IMR-90 (cell line): ENCODE measurements at regions not wholly inside any gene's neighbourhood (a gene's known extent, or its start where the extent isn't known, plus 50 kb on each side); places are given as distances from the start of the nearest gene placed in this dataset.

ENCODE experiments used
- ATAC-seq: fragments of 200-7000 bp; cut with Tn5 transposase; 2 replicates; pipeline ENCODE4 v1.9.1; 2020; ENCODE audit warnings: low read depth, mild to moderate bottlenecking, moderate library complexity
- BruUV-seq: library from RNA; stranded (reverse); fragments of 400-500 nt; replicated peaks from 2 replicates; lab custom pipeline; 2021; lab: Mats Ljungman, UMichigan
- CTCF ChIA-PET: fragments of 300-600 bp; formaldehyde crosslinking; extraction: SDS; loops from one replicate; lab custom pipeline; 2021; ENCODE audit warnings: antibody characterized with exemption; lab: Yijun Ruan, JAX
- POLR2A ChIA-PET: fragments of 300-600 bp; sonication (Branson Sonifier 250); formaldehyde crosslinking; loops from one replicate; lab custom pipeline; 2022; ENCODE audit warnings: antibody characterized with exemption; ENCODE audit not compliant: unreplicated experiment; lab: Charles Lee
- DNase-seq: peaks from one replicate; pipeline ENCODE4 v3.0.0; 2013
- H2AFZ ChIP-seq: replicated peaks from 2 replicates; pipeline ENCODE3; 2013; ENCODE audit warnings: low read length, mild to moderate bottlenecking; ENCODE audit not compliant: poor library complexity
- H2AK5ac ChIP-seq: 2 replicates; pipeline ENCODE4 v1.6.1; 2013; ENCODE audit warnings: low read depth, low read length, inconsistent platforms
- H2AK9ac ChIP-seq: replicated peaks from 2 replicates; pipeline ENCODE3; 2013; ENCODE audit warnings: mild to moderate bottlenecking, low read depth, low read length, moderate library complexity; ENCODE audit not compliant: poor library complexity
- H2BK120ac ChIP-seq: 2 replicates; pipeline ENCODE4 v1.6.1; 2013; ENCODE audit warnings: low read depth, low read length, inconsistent platforms
- H2BK15ac ChIP-seq: 3 replicates; pipeline ENCODE4 v1.6.1; 2013; ENCODE audit warnings: low read depth, low read length, inconsistent platforms
- H2BK20ac ChIP-seq: 2 replicates; pipeline ENCODE4 v1.6.1; 2013; ENCODE audit warnings: low read depth, mild to moderate bottlenecking, inconsistent platforms, low read length, moderate library complexity
- H2BK5ac ChIP-seq: 2 replicates; pipeline ENCODE4 v1.6.1; 2013; ENCODE audit warnings: mild to moderate bottlenecking, low read depth, low read length, inconsistent platforms; ENCODE audit not compliant: poor library complexity, severe bottlenecking
- H3K14ac ChIP-seq: replicated peaks from 2 replicates; pipeline ENCODE4 v1.6.1; 2013; ENCODE audit warnings: low read depth, low read length, inconsistent platforms
- H3K18ac ChIP-seq: 2 replicates; pipeline ENCODE4 v1.6.1; 2013; ENCODE audit warnings: low read depth, low read length, control low read depth
- H3K23ac ChIP-seq: 2 replicates; pipeline ENCODE4 v1.6.1; 2013; ENCODE audit warnings: low read depth, low read length, inconsistent platforms
- H3K27ac ChIP-seq: 2 replicates; pipeline ENCODE4 v1.5.1; 2013; ENCODE audit warnings: mild to moderate bottlenecking, control low read depth, low read length; ENCODE audit not compliant: insufficient read depth
- H3K27me3 ChIP-seq: 2 replicates; pipeline ENCODE4 v1.6.1; 2013; ENCODE audit warnings: low read length; ENCODE audit not compliant: control insufficient read depth, insufficient read depth
- H3K36me3 ChIP-seq: 2 replicates; pipeline ENCODE4 v1.6.1; 2013; ENCODE audit warnings: low read length, mixed read lengths; ENCODE audit not compliant: control insufficient read depth, insufficient read depth
- H3K4ac ChIP-seq: 2 replicates; pipeline ENCODE4 v1.6.1; 2013; ENCODE audit warnings: low read depth, low read length, inconsistent platforms
- H3K4me1 ChIP-seq: 2 replicates; pipeline ENCODE4 v1.6.1; 2013; ENCODE audit warnings: low read length, mixed read lengths; ENCODE audit not compliant: control insufficient read depth, insufficient read depth
- H3K4me2 ChIP-seq: 2 replicates; pipeline ENCODE4 v1.6.1; 2013; ENCODE audit warnings: low read depth, mild to moderate bottlenecking, control low read depth, low read length, moderate library complexity
- H3K4me3 ChIP-seq: 2 replicates; pipeline ENCODE4 v1.5.1; 2013; ENCODE audit warnings: low read depth, mild to moderate bottlenecking, control low read depth, low read length, moderate library complexity; ENCODE audit not compliant: insufficient read depth
- H3K56ac ChIP-seq: 2 replicates; pipeline ENCODE4 v1.6.1; 2013; ENCODE audit warnings: low read length, inconsistent platforms; ENCODE audit not compliant: insufficient read depth; ENCODE audit errors: extremely low read depth
- H3K79me1 ChIP-seq, 2 experiments: 2 replicates each; pipeline ENCODE4 v1.6.1; 2013; ENCODE audit warnings: low read length in 2 of 2, inconsistent platforms in 1 of 2, low read depth in 1 of 2
- H3K9ac ChIP-seq: 2 replicates; pipeline ENCODE4 v1.6.1; 2013; ENCODE audit warnings: low read depth, low read length, control low read depth
- H3K9me1 ChIP-seq: 2 replicates; pipeline ENCODE4 v1.6.1; 2013; ENCODE audit warnings: low read length, inconsistent platforms; ENCODE audit not compliant: insufficient read depth
- H3K9me3 ChIP-seq: 2 replicates; pipeline ENCODE4 v1.6.1; 2013; ENCODE audit warnings: low read length; ENCODE audit not compliant: control insufficient read depth, insufficient read depth
- H4K20me1 ChIP-seq: 2 replicates; pipeline ENCODE4 v1.6.1; 2013; ENCODE audit warnings: low read length, inconsistent platforms; ENCODE audit not compliant: insufficient read depth
- H4K5ac ChIP-seq: 2 replicates; pipeline ENCODE4 v1.6.1; 2013; ENCODE audit warnings: mild to moderate bottlenecking, low read depth, low read length, control low read depth
- H4K8ac ChIP-seq, 2 experiments: 2 replicates each; pipeline ENCODE4 v1.6.1; 2013; ENCODE audit warnings: low read depth in 2 of 2, low read length in 2 of 2, control low read depth in 1 of 2, inconsistent platforms in 1 of 2
- H4K91ac ChIP-seq: 2 replicates; pipeline ENCODE4 v1.6.1; 2013; ENCODE audit warnings: low read depth, low read length, inconsistent platforms; ENCODE audit not compliant: insufficient read depth
- CEBPB ChIP-seq: IDR thresholded peaks from 2 replicates; pipeline ENCODE4 v1.6.1; 2012; ENCODE audit warnings: low read depth, low read length, improper control_type of control experiment
- CHD1 ChIP-seq: IDR thresholded peaks from 2 replicates; pipeline ENCODE4 v1.6.1; 2012; ENCODE audit warnings: low read depth, low read length, improper control_type of control experiment
- FOS ChIP-seq: fragments of 150-350 bp; IDR thresholded peaks from 2 replicates; pipeline ENCODE4 v1.6.1; 2016; ENCODE audit warnings: low read depth, low read length
- MAFK ChIP-seq: IDR thresholded peaks from 2 replicates; pipeline ENCODE4 v1.6.1; 2012; ENCODE audit warnings: low read depth, low read length, improper control_type of control experiment
- MAZ ChIP-seq: IDR thresholded peaks from 2 replicates; pipeline ENCODE4 v1.6.1; 2012; ENCODE audit warnings: low read depth, mild to moderate bottlenecking, low read length, improper control_type of control experiment, moderate library complexity, borderline replicate concordance
- MXI1 ChIP-seq: IDR thresholded peaks from 2 replicates; pipeline ENCODE4 v1.6.1; 2012; ENCODE audit warnings: low read depth, mild to moderate bottlenecking, low read length, moderate library complexity, borderline replicate concordance
- NFE2L2 ChIP-seq: fragments of 150-350 bp; IDR thresholded peaks from 2 replicates; pipeline ENCODE4 v1.6.1; 2016; ENCODE audit warnings: low read depth, mild to moderate bottlenecking, low read length
- POLR2A ChIP-seq: IDR thresholded peaks from 2 replicates; pipeline ENCODE4 v1.6.1; 2012; ENCODE audit warnings: mild to moderate bottlenecking, low read depth, low read length
- RAD21 ChIP-seq: IDR thresholded peaks from 2 replicates; pipeline ENCODE4 v1.6.1; 2012; ENCODE audit warnings: low read length, improper control_type of control experiment
- RCOR1 ChIP-seq: IDR thresholded peaks from 2 replicates; pipeline ENCODE4 v1.6.1; 2012; ENCODE audit warnings: mild to moderate bottlenecking, low read length, improper control_type of control experiment; ENCODE audit not compliant: insufficient replicate concordance
- RFX5 ChIP-seq: IDR thresholded peaks from 2 replicates; pipeline ENCODE4 v1.8.0; 2012; ENCODE audit warnings: low read depth, mild to moderate bottlenecking, low read length, moderate library complexity
- SMC3 ChIP-seq: fragments of 150-350 bp; IDR thresholded peaks from 2 replicates; pipeline ENCODE4 v1.6.1; 2016; ENCODE audit warnings: low read depth, mild to moderate bottlenecking, antibody characterized with exemption, low read length, moderate library complexity
- WGBS, 2 experiments: methylation state at CpG; one replicate each; pipeline versions ENCODE4 v1.1.5 to v1.1.7; 2013; ENCODE audit warnings: missing lambda C conversion rate in 2 of 2; ENCODE audit not compliant: insufficient read length in 1 of 2; ENCODE audit errors: extremely low coverage in 2 of 2; 5-methylcytosine and 5-hydroxymethylcytosine counted together
- dilution Hi-C: fragments of 300-500 bp; cut with HindIII; formaldehyde crosslinking; loops from one replicate; pipeline ENCODE4 v1.14.3; 2018; ENCODE audit warnings: low sequenced_read_pairs; ENCODE audit not compliant: unreplicated experiment
- in situ Hi-C: fragments of 300-500 bp; cut with MboI; formaldehyde crosslinking; loops from 3 replicates; pipeline ENCODE4 v1.14.3; 2019; ENCODE audit warnings: low sequenced_read_pairs, inconsistent platforms, mixed read lengths
- intact Hi-C: fragments of 100-400 bp; cut with micrococcal nuclease; formaldehyde crosslinking; loops from 2 replicates; pipeline ENCODE4 v1.10.0; 2022
- TF ChIP-seq, protein P1 (sequence below): conservative IDR thresholded peaks from 2 replicates; pipeline ENCODE4 v1.5.1; 2012; ENCODE audit warnings: mild to moderate bottlenecking, low read depth, low read length, improper control_type of control experiment
- TF ChIP-seq, protein P2 (sequence below): fragments of 150-350 bp; IDR thresholded peaks from 2 replicates; pipeline ENCODE4 v1.6.1; 2016; ENCODE audit warnings: low read depth, mild to moderate bottlenecking, low read length, moderate library complexity, borderline replicate concordance
- TF ChIP-seq, protein P3 (sequence below): fragments of 150-350 bp; IDR thresholded peaks from 2 replicates; pipeline ENCODE4 v1.6.1; 2017; ENCODE audit warnings: mild to moderate bottlenecking, antibody characterized with exemption, low read length, low read depth

GRCh38 chr13:40136896-40137295 lies 481.4 kb downstream of the COG6 start:
- Histone ChIP-seq H4K91ac (no peak overlapping the region), H2BK5ac (no peak overlapping the region), H3K4ac (no peak overlapping the region), H2AK5ac (no peak overlapping the region), H3K27me3 (no peaks in the 10 kb centered on the region), H3K14ac (no peak overlapping the region), H3K9me3 (no peaks in the 10 kb centered on the region), H2AK9ac (no peak overlapping the region), H3K56ac (no peak overlapping the region), H3K9me1 (no peaks in the 10 kb centered on the region), H4K8ac (no peak overlapping the region), H2BK15ac (no peak overlapping the region), H2BK20ac (no peak overlapping the region), H4K20me1 (no peaks in the 10 kb centered on the region), H4K5ac (no peak overlapping the region), H3K79me1 (no peaks in the 10 kb centered on the region), H3K23ac (no peak overlapping the region), H3K4me3 (no peak overlapping the region), H2BK120ac (no peak overlapping the region), H2AFZ (no peak overlapping the region), H3K4me1 (no peaks in the 10 kb centered on the region), H3K9ac (no peak overlapping the region), H3K18ac (no peak overlapping the region), H3K36me3 (no peaks in the 10 kb centered on the region), H3K27ac (no peak overlapping the region), H3K4me2 (no peak overlapping the region)
- BruUV-seq: no TSS peak
- no peak for DNase-seq
- ChIA-PET POLR2A (no interaction called here), CTCF (no interaction called here)
- TF ChIP-seq SMC3 (no peak), CEBPB (no peak), POLR2A (no peak), RAD21 (no peak), MAZ (no peak), RCOR1 (no peak), NFE2L2 (no peak), FOS (no peak), CHD1 (no peak), RFX5 (no peak), MAFK (no peak), MXI1 (no peak)
- TF ChIP-seq, protein P1, sequence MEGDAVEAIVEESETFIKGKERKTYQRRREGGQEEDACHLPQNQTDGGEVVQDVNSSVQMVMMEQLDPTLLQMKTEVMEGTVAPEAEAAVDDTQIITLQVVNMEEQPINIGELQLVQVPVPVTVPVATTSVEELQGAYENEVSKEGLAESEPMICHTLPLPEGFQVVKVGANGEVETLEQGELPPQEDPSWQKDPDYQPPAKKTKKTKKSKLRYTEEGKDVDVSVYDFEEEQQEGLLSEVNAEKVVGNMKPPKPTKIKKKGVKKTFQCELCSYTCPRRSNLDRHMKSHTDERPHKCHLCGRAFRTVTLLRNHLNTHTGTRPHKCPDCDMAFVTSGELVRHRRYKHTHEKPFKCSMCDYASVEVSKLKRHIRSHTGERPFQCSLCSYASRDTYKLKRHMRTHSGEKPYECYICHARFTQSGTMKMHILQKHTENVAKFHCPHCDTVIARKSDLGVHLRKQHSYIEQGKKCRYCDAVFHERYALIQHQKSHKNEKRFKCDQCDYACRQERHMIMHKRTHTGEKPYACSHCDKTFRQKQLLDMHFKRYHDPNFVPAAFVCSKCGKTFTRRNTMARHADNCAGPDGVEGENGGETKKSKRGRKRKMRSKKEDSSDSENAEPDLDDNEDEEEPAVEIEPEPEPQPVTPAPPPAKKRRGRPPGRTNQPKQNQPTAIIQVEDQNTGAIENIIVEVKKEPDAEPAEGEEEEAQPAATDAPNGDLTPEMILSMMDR: no peak
- TF ChIP-seq, protein P2, sequence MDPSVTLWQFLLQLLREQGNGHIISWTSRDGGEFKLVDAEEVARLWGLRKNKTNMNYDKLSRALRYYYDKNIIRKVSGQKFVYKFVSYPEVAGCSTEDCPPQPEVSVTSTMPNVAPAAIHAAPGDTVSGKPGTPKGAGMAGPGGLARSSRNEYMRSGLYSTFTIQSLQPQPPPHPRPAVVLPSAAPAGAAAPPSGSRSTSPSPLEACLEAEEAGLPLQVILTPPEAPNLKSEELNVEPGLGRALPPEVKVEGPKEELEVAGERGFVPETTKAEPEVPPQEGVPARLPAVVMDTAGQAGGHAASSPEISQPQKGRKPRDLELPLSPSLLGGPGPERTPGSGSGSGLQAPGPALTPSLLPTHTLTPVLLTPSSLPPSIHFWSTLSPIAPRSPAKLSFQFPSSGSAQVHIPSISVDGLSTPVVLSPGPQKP: no peak
- TF ChIP-seq, protein P3, sequence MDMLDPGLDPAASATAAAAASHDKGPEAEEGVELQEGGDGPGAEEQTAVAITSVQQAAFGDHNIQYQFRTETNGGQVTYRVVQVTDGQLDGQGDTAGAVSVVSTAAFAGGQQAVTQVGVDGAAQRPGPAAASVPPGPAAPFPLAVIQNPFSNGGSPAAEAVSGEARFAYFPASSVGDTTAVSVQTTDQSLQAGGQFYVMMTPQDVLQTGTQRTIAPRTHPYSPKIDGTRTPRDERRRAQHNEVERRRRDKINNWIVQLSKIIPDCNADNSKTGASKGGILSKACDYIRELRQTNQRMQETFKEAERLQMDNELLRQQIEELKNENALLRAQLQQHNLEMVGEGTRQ: no peak
- WGBS, 2 experiments: 86% methylated on average over 1 of the region's 2 CpGs; no CpG with 5 or more reads in 1 of the 2 experiments
- intact Hi-C loops: no loop called here
- in situ Hi-C loops: no loop called here
- ATAC-seq: no peak
- dilution Hi-C loops: no loop called here
